GM19452 (cell line): ENCODE measurements at regions not wholly inside any gene's neighbourhood (a gene's known extent, or its start where the extent isn't known, plus 50 kb on each side); places are given as distances from the start of the nearest gene placed in this dataset.
"Not testable (repeated sequence)": the region's sequence is repeated elsewhere in the genome, so short reads cannot be mapped to it uniquely, and the experiment has no call there.

ENCODE experiments used
- ATAC-seq: cut with Tn5 transposase; IDR thresholded peaks from one replicate; pipeline ENCODE4 v1.9.1; 2021; ENCODE audit not compliant: unreplicated experiment

DNA sequence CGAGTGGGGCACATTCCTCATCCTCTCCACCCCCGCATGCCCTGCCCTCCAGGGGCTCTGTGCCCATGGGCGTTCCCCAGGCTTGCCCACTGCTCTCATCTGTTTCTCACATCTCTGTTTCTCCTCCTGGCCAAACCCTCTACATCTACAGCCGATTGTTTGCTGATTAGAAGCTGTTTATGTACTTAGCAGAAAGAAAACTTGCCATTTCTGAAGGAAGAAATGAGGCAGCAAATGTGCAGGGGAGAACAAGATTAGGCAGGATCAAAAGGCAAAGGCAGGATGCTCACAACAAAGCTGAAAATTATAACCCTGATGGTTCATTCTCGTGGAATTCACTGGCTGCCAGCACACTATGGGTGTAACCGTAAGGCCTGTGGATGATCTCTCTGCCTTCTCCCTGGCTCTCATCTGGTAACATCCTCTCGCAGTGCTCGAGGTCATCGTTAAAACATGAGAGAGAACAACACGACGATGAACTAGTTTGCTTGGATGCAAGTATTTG, 111.6 kb upstream of the KLF14 start:
- no peak for ATAC-seq

DNA sequence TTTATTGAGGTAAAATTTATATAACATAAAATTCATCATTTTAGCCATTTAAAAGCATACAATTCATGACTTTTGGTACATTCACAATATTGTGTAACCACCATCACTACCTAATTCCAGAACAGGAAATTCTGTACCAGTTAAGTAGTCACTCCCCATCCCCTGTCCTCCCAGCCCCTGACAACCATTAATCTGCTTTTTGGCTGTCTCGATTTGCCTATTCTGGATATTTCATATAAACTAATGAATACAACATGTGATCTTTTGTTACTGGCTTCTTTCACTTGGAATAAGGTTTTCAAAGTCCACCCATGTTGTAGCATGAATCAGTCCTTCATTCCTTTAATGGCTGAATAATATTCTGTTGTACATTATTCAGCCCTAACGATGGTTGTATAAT, 115.6 kb upstream of the KLF14 start:
- no peak for ATAC-seq

DNA sequence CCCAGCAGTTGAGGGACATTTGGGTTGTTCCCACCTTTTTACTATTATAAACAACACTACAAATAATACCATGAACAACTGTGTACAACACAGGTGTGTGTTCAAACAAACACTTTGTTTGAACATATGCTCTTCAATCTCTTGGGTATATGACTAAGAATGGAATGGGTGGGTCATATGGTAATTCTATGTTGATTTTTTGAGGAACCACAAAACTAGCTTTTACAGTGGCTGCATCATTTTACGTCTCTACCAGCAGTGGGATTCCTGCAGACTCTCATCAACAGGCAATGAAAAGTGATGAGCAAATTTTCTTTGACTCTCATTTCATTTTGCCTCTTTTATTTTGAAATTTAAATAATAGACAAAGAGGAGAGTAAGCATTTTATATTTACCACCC, 116.9 kb upstream of the KLF14 start:
- ATAC-seq, result no peak

DNA sequence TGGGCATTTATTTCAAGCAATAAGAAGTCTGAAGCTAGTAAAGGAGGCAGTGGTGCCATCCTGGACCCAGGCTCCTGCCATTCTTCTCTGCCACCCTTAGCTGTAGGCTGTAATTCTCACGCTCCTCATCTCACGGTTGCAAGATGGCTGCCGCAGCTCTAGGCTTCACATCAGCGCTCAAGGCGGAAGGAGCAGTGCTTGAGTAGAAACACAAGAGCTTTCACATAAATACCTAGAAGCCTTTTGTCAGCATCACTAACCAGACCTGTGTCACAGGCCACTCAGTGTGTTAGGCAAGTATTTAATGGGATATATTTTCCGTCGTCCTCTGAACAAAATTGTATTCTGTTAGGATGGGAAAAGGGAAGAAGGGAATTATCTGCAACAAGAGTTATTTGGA, 118.9 kb upstream of the KLF14 start:
- no peak for ATAC-seq

DNA sequence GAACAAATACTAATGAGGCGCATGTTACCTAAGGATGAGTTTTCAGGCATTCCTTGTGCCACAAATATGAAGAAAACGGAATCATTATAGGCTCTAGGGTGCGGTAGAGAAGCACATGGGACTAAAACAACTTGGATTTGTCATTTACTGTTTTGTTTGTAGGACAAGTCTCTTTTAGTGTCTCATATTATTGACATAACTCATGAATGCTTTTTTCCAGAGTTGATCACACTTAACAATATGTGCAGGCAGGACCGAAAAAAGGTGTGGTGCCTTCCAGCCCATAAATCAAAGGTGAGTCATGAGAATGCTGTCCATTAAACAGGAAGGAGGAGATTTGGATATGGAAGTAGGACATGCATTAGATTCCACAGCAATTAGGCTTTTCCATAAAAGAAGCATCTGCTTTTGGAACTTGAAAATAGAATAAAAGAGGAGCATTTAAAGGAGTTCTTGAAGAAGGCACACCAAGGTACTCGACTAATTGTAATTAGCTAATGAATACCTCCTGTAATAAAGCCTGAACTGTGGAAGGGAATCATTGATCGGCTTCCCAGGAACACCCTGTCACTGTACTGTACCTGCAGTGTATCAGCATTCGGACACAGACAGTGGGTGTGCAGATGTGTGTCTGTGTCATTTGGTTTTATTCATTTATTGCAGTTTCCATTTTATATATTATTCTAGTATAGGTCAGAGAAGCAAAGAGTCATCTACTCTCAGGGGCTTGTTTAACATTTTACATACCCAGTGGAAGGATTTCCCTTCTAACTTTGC, 119.7 kb upstream of the KLF14 start:
- no peak for ATAC-seq

DNA sequence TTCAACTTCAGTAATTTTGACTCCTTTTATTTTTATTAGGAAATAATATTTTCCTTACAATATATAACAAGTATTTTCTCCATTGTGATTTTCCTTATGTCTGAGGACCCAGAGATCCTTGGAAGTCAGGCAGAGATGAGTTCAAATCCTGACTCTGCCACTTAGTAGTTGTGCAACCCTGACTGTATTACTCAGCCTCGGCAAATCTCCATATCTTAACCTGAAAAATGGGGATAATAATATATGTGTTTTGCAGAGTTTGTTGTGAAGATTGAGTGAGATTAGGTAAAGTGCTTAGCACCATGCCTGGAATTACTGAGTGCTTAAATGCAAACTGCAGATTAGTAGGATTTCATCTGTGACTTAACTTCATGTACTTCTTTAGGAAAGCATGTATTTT, 120.5 kb upstream of the KLF14 start:
- no peak for ATAC-seq

DNA sequence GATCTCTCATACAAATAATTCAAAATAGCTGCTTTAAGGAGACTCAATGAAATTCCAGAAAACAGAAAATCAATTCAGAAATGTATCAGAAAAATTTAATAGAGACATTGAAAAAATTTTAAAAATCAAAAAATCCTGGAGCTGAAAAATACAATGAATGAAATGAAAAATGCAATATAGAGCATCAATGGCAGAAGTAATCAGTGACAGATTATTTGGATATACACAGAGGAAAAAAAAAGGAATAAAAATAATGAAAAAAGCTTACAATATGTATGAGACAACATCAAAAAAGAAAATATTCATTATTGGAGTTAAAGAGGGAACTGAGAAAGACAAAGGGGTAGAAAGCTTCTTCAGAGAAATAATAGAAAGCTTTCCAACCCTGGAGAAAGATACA, 122.9 kb upstream of the KLF14 start:
- no peak for ATAC-seq

DNA sequence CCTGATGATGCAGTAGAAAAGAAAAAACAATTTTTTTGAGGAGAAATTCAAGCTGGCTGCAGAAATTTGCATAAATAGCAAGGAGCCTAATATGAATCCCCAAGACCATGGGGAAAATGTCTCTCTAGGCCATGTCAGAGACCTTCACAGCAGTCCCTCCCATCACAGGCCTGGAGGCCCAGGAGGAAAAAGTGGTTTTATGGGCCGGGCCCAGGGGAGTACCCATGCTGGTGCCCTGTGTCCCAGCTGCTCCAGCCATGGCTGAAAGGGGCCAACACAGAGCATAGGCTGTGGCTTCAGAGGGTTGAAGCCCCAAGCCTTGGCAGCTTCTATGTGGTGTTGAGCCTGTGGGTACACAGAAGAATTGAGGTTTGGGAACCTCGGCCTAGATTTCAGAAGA, 126.8 kb upstream of the KLF14 start:
- not testable (repeated sequence) for ATAC-seq

DNA sequence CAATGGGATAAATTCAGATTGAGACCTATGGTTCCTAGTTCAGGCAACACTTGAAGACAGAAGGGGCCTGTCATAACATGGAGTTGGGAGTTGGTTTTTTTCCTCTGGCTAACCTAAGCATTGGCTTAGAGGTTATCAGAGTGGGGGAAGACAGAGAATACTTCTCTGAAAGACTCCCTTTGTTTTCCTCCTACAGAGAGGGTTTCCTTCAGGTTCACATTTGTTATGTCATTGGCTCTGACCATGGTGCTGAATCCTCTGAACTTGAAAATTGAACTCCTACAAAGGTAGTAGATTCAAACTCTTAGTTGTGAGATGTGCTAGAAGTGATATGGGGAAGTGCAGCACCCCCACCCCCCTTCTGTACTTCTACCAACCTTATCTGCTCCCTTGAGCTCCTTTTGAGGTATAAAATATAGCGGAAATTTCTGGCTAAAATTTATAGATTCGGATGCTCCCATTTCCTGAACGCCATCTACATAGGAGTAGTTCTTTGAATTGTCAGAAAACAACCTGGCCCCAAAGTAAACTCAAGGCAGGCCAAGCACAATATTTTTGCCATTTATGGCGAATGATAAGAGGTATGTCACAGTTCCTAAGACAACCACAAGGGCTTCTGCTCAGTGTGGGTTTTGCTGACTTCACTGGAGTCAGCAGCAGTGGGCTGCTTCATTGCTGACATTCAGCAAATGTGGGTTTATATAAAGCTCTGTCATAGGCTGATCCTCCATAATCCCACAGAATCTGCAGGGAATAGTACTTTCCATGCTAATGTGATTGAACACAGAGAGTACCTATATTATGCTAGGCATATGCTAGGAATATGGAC, 131.6 kb upstream of the KLF14 start:
- no peak for ATAC-seq

DNA sequence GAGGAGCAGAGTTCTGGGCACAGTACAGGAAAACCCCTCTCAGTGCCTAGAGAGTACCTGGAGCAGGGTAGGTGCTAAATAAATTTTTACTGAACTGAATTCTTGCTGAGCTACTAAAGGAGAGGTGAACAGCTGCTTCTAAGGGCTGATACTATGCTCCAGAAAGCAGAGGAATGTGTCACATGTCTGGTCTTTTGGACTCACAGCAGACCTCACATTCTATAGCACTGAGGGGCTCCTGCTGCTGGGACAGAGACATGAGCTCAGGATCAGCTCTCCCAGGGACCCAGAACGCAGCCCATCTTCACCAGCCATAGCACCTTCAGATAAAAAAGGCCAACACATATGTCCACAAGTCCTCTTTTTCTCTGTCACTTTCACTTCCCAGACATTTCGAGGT, 133.0 kb upstream of the KLF14 start:
- no peak for ATAC-seq

DNA sequence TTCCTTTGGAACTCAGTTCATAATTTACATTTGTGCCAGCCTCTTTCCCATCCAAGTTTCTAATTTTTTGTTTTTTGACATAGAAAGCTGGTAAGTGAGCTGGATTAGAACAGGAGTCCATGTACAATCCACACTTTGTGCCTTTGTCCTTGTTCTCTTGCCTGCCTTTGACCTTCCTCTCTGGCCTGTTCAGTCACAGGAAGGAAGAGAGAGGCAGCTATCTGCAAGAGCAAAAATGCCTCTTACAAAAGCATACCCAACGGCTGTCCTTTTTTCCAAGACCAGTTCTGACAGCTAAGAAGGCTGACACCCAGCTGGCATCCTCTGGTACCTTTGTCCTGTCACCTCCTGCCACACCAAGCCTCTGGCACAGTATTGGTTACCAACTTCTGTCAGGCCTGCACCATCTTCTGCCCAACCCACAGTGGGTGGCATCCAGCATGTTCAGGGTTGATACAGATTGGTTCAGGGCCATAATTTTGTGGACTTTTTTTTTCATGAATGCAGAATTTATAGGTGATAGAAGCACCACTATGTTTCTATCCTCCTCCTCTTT, 133.7 kb upstream of the KLF14 start:
- ATAC-seq, result no peak

DNA sequence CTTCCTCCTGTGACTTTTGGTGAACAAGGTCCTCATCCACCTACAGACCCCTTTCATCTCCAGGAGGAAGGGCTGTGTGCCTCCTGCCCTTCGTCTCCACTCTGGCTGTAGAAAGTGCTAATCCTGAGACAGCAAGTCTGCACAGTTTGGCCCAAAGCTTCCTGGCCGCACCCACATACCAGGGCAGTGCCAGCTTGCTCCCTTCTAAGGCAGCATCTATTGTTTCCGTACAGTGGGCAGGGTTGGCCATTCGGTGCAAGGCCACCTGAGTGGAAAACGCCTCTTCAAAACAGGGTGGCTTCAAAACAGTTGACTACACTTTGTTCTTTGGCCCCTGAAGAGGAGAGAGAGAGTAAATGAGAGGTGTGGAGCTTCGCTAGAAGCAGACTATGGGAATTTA, 134.1 kb upstream of the KLF14 start:
- no peak for ATAC-seq

DNA sequence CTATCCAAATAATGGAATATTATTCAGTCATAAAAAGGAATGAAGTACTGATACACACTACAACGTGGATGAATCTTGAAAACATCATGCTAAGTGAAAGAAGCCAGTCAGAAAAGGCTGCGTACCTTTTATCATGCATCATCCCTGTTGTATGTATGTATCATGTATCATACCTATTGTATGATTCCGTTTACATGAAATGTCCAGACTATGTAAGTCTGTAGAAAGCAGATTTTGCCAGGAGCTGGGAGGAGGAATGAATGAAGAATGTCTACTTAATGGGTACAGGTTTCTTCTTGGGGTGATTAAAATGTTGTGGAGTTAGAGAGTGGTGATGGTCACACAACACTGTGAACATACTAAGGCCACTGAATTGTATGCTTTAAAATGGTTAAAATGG, 135.9 kb upstream of the KLF14 start:
- no peak for ATAC-seq

DNA sequence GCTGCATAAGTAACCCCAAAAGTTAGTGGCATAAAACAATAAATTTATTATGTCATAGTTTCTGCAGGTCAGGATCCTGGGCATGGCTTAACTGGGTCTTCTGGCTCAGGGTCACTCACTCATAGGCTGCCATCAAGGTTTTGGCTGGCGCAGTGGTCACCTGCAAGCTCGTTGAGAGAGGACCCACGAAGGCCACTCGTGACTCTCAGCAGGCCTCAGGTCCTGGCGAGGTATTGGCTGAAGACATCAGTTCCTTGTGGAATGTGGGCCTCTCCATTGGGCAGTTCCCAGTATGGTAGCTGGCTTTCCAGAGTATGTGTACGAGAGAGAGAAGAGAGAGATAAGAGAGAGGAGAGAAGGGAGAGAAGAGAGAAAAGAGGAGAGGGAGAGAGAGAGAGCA, 138.3 kb upstream of the KLF14 start:
- ATAC-seq, result no peak

DNA sequence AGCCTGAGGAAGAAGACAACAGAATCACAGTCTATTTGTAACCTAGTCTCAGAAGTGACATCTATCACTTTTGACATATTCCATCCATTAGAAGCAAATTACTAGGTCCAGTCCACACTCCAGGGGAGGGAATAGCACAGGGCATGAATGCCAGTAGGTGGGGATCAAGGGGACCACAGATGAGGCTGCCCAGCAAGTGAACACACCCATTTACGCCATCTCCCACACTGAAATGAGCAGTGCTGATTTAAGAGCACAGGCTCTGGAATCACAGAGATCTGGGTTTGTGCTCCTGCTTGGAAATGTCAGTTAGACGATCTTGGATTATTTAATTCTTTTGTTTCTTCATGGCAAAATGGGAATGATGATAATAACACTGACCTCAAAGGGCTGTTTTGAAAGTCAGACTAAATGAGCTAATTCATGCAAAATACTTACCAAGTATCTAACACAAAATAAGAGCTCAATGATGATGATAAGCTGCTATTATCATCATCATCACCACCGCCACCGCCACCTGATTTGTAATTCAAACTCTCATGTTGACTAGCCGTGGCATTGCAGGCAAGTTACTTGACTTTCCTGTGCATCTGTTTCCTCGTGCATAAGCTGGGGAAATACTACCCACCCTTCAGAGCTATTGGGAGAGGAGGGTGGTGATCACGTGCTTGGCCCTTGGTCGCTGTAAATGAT, 138.9 kb upstream of the KLF14 start:
- no peak for ATAC-seq

DNA sequence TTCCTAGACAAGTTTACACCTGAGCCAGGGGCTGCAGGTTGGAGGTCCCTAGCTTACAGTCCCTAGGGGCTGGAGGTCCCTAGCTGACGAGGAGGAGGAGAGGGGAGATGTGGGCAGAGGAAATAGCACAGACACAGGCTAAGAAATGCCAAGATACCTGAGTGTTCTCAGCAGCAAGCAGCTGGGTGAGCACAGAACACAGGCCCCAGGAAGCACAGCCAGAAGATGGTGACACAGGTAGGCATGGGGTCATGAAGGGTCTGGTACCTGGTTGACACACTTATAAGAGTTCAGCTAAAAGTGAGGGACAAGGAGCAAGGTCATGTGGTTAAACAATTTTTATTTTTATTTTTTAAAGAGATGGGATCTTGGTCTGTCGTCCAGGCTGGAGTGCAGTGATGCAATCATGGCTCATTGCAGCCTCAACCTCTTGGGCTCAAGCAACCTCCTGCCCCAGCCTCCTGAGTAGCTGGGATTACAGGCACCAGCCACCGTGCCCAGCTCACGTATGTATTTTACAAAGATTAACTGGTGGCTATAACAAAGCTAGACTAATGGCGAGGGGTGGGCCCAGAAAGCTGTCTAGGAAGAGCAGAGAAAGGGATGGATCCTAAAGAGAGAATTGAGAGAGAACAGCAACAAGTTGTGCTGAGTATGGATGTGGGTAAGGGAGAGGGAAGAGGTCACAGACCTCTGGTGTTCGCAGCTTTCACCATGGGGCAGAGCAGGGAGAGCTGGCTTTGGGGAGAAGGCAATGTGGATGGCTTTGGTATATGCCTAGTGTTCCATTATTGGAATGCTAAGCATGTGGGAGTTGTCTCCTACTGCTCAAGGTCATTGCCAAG, 140.3 kb upstream of the KLF14 start:
- ATAC-seq, result no peak

DNA sequence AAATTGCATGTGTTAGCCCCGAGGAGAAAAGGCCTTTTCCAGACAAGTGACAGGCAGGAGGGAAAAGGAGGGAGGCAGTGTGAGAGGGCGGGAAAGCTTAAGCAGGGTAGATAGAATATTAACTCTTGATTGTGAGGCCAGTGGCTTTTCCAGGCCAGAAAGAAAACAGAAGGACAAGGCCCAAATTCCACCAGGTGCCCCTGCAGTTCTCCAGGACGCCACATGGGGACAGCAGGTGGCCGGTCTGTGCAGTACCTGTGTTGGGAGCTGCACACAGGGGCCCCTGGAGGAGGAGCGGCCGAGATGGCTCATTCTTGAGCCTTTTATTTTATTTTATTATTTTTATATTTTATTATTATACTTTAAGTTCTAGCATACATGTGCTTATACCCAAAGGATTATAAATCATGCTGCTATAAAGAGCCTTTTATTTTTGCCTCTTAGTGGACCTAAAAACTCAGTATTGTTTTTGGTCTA, 141.3 kb upstream of the KLF14 start:
- ATAC-seq, result no peak

DNA sequence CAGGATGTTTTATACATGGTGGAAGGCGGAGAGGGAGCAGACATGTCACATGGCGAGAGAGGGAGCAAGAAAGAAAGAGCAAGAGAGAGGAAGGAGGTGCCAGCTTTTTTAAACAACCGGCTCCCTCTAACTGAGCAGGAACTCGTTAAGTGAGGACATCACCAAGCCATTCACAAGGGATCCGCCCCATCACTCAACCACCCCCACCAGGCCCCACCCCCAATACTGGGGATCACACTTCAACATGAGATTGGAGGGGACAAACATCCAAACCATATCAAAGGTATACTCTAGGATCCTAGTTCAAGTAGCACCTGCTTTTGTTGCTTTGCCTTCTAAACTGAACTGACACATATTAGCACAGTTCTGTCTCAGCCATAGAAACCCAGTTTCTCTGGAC, 141.9 kb upstream of the KLF14 start:
- ATAC-seq, result no peak

DNA sequence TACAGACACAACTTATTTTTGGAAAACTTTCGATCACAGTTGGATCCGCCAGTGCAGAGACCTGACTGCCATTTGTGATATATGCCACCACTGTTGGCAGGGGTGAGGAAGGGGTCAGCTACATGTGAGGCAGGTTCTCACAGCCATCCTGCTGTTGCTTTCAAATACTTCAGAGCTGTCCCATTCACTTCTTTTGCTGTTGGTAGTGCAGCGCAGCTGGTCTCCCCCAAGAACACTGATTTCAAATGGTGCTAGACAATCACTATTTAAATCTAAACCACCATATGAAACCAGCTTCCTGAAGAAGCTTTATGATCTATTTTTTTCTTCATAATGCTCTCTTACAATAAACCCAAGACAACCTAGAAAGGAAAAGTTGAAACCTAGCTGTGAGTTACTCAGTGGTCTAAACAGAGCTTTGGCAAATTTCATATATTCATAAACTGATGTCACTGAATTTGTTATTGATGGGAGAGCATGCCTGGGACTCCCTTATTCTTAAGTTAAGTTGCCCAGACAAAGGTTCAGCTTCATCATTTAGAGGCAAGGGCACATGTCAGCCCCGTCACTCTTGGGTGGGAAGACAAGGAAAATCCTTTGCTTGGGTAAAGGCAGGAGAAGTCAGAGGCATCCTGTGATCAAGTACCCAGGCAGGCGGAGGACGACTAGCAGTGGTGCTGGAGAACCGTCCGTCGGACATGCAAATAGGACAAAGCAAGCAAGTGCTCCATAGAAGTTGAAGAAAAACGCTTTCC, 143.4 kb upstream of the KLF14 start:
- ATAC-seq, result no peak

DNA sequence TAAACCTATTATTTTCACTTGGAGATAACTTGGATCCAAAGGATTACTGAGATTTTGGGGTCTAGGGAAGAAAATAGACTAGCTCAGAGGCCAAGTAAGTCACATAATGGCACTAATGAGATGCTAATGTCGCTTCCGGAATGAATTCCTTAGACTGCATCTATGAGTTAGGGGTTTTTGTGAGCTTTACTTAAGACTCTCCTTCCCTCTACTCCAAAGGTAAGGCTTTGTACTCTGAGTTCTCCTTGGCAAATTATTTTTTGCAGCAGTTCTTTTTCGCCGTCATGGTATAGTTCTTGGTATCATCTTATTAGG, 143.9 kb upstream of the KLF14 start:
- ATAC-seq, result no peak
